ENCODE measurements at regions not wholly inside any gene's neighbourhood (a gene's known extent, or its start where the extent isn't known, plus 50 kb on each side); places are given as distances from the start of the nearest gene placed in this dataset.

DNA sequence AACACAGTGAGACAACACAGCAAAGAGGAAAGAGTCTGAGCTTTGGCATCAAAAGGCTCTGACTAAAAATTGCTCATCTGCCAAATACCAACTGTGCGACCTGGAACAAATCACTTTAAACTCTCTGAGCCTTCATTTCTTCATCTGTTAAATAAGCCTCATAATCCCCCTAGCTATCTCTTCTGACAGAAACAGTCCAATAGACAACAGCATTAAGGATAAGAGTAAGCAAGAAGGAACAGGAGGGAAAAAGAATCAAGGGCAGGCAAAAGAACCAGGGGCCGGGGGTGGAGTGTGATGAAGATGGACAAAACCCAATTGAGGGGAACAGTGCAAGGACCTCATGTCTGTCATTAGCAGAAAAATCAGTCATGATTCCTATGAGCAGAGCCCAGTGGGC lies 79.4 kb upstream of the SETMAR start:
- dilution Hi-C loops (cut with MboI; ENCODE audit: extremely low pct_ligation_motif_present, low sequenced_read_pairs): no loop called here
- CTCF ChIA-PET: no interaction called here

More for the DNA sequence above, 79.4 kb upstream of the SETMAR start:
- DNase-seq (ENCODE audit: low read depth, low spot score) (no peak), FAIRE-seq (no peak)
- Histone ChIP-seq H3K9ac (replicated peaks; ENCODE audit: extremely low read depth, insufficient read depth, low read length) (no peak overlapping the region), H3K4me3 (replicated peaks in 1 of 3; ENCODE audit: insufficient read depth in 1 of 3, low read depth in 1 of 3, low read length in 3 of 3) (no peak overlapping the region), H3K9me1 (replicated peaks; ENCODE audit: control insufficient read depth, extremely low read depth, insufficient read depth, low read length) (no peaks in the 10 kb centered on the region), H3K4me2 (ENCODE audit: insufficient read depth, low read length) (no peak overlapping the region), H3K4me1 (ENCODE audit: control insufficient read depth, extremely low read depth, insufficient read depth, low read length) (no peaks in the 10 kb centered on the region), H3K27ac (ENCODE audit: insufficient read depth, low read depth, low read length) (no peak overlapping the region), H3K79me2 (ENCODE audit: control insufficient read depth, insufficient read depth, low read length) (no peaks in the 10 kb centered on the region), H4K20me1 (replicated peaks; ENCODE audit: control insufficient read depth, extremely low read depth, insufficient read depth, low read length) (no peaks in the 10 kb centered on the region), H2AFZ (ENCODE audit: low read depth, low read length) (no peak overlapping the region), H3K36me3 (ENCODE audit: control insufficient read depth in 2 of 2, extremely low read depth in 1 of 2, insufficient read depth in 2 of 2, low read length in 2 of 2) (no peaks in the 10 kb centered on the region), H3K9me3 (replicated peaks; ENCODE audit: control insufficient read depth, insufficient read depth, low read length) (no peaks in the 10 kb centered on the region), H3K27me3 (ENCODE audit: control insufficient read depth in 2 of 2, insufficient read depth in 2 of 2, low read length in 2 of 2) (no peaks in the 10 kb centered on the region)
- POLR2A ChIA-PET: no interaction called here
- intact Hi-C loops (cut with micrococcal nuclease): no loop called here
- no TSS peak for BruUV-seq (replicated peaks)
- TF ChIP-seq GATA2 (IDR thresholded peaks at IDR 0.05; ENCODE audit: insufficient read depth, insufficient read length, low read depth, low read length): no peak
- TF ChIP-seq, protein P1, sequence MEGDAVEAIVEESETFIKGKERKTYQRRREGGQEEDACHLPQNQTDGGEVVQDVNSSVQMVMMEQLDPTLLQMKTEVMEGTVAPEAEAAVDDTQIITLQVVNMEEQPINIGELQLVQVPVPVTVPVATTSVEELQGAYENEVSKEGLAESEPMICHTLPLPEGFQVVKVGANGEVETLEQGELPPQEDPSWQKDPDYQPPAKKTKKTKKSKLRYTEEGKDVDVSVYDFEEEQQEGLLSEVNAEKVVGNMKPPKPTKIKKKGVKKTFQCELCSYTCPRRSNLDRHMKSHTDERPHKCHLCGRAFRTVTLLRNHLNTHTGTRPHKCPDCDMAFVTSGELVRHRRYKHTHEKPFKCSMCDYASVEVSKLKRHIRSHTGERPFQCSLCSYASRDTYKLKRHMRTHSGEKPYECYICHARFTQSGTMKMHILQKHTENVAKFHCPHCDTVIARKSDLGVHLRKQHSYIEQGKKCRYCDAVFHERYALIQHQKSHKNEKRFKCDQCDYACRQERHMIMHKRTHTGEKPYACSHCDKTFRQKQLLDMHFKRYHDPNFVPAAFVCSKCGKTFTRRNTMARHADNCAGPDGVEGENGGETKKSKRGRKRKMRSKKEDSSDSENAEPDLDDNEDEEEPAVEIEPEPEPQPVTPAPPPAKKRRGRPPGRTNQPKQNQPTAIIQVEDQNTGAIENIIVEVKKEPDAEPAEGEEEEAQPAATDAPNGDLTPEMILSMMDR (IDR thresholded peaks at IDR 0.05; ENCODE audit: extremely low read depth in 1 of 2, insufficient read depth in 1 of 2, low read depth in 1 of 2, low read length in 2 of 2): no peak
- TF ChIP-seq POLR2A (IDR thresholded peaks at IDR 0.05; ENCODE audit: low read depth, low read length): no peak
- no peak for TF ChIP-seq POLR2AphosphoS5 (IDR thresholded peaks at IDR 0.05; ENCODE audit: insufficient read depth, low read depth, low read length)
- TF ChIP-seq EZH2 (IDR thresholded peaks at IDR 0.05; ENCODE audit: borderline replicate concordance, low read depth, low read length, severe bottlenecking): no peak
- TF ChIP-seq FOS (IDR thresholded peaks at IDR 0.05; ENCODE audit: borderline replicate concordance, insufficient read depth, low read length): no peak
- no peak for TF ChIP-seq JUN (IDR thresholded peaks at IDR 0.05; ENCODE audit: borderline replicate concordance, insufficient read depth, insufficient read length, low read depth)
- TF ChIP-seq, protein P2, sequence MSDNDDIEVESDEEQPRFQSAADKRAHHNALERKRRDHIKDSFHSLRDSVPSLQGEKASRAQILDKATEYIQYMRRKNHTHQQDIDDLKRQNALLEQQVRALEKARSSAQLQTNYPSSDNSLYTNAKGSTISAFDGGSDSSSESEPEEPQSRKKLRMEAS (IDR thresholded peaks at IDR 0.05; ENCODE audit: insufficient read depth, insufficient read length): no peak
- TF ChIP-seq MYC (IDR thresholded peaks at IDR 0.05; ENCODE audit: low read depth, low read length): no peak
